ENCODE measurements at regions not wholly inside any gene's neighbourhood (a gene's known extent, or its start where the extent isn't known, plus 50 kb on each side); places are given as distances from the start of the nearest gene placed in this dataset.

DNA sequence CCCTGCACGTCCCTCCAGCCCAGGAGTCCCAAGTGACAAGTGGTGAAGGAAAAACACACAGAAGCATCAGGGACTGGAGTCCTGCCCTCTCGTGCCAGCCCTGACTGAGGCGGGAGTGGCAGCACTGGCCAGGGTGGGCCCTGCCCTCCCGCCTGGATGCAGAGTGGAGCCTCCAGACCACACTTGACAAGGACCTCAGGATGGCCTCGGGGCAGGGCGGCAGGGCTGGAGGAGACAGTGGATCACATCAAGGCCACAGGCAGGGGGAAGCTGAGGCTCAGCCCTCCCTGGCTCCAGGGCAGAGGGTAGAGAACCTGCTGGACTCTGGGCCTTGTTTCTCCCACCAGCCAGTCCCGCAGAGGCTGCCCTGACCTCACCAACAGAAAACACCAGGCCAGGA, 128.8 kb upstream of the CDH4 start:
- FAIRE-seq (no peak), DNase-seq (ENCODE audit: low read depth in 1 of 2, low spot score in 2 of 2) (no peak)
- no peaks in the 10 kb centered on the region for H3K23me2 ChIP-seq (ENCODE audit: low read depth, low read length)
- H3K56ac ChIP-seq (replicated peaks; ENCODE audit: insufficient read length, low read depth, low read length): no peak overlapping the region
- no peak overlapping the region for H2BK20ac ChIP-seq (ENCODE audit: low read length)
- no peaks in the 10 kb centered on the region for H3K9me3 ChIP-seq (ENCODE audit: insufficient read depth in 2 of 2, low read depth in 1 of 2, low read length in 1 of 2)
- no peaks in the 10 kb centered on the region for H3K36me3 ChIP-seq (ENCODE audit: control insufficient read depth in 2 of 4, insufficient read depth in 4 of 4, low read length in 3 of 4)
- no peak overlapping the region for H3K4me2 ChIP-seq (ENCODE audit: insufficient read depth in 1 of 2, low read depth in 2 of 2, low read length in 2 of 2)
- H3K27me3 ChIP-seq (replicated peaks in 1 of 4; ENCODE audit: control insufficient read depth in 3 of 4, extremely low read depth in 1 of 4, insufficient read depth in 3 of 4, low read length in 3 of 4): peaks cover 0 to 10% (median 6%) of the 10 kb centered on the region in 4 experiments; a peak in 4 of 7 replicates
- H2AK5ac ChIP-seq (ENCODE audit: low read depth, low read length): no peak overlapping the region
- no peak overlapping the region for H2BK120ac ChIP-seq (replicated peaks; ENCODE audit: low read depth, low read length)
- no peak overlapping the region for H3K14ac ChIP-seq (ENCODE audit: insufficient read length)
- H3K4me3 ChIP-seq (ENCODE audit: extremely low read depth in 1 of 4, insufficient read depth in 2 of 4, low read depth in 3 of 4, low read length in 4 of 4): no peak overlapping the region
- H3K18ac ChIP-seq (ENCODE audit: extremely low read depth, low read length): no peak overlapping the region
- no peaks in the 10 kb centered on the region for H3K79me2 ChIP-seq (ENCODE audit: control insufficient read depth in 1 of 2, insufficient read depth in 2 of 2, low read length in 2 of 2)
- ChIA-PET POLR2A (ENCODE audit: partially characterized antibody) (no interaction called here), CTCF (ENCODE audit: partially characterized antibody) (interaction anchor here (1.1 to 1.3 kb wide), 2 partner anchors 10 to 106 kb away, joined by 3 to 4 read pairs; no protein-coding TSS in a partner anchor)
- TF ChIP-seq TAF1 (IDR thresholded peaks at IDR 0.05; ENCODE audit: low read depth, low read length) (no peak), SUZ12 (IDR thresholded peaks at IDR 0.05; ENCODE audit: low read length) (no peak), TEAD4 (IDR thresholded peaks at IDR 0.05; ENCODE audit: low read depth, low read length) (no peak), CREB1 (IDR thresholded peaks at IDR 0.05) (no peak), EZH2 (IDR thresholded peaks at IDR 0.05; ENCODE audit: low read depth, low read length, severe bottlenecking) (no peak), SRF (IDR thresholded peaks at IDR 0.05; ENCODE audit: low read depth, low read length) (no peak), SIN3A (conservative IDR thresholded peaks at IDR 0.05 in 1 of 2, IDR thresholded peaks at IDR 0.05 in 1 of 2; ENCODE audit: low read depth in 1 of 2, low read length in 2 of 2) (no peak), JUND (IDR thresholded peaks at IDR 0.05; ENCODE audit: low read length) (no peak), CHD1 (IDR thresholded peaks at IDR 0.05; ENCODE audit: low read depth, low read length) (no peak), SP1 (IDR thresholded peaks at IDR 0.05; ENCODE audit: low read depth, low read length) (no peak), SIX5 (IDR thresholded peaks at IDR 0.05; ENCODE audit: low read depth, low read length) (no peak), SP4 (IDR thresholded peaks at IDR 0.05; ENCODE audit: low read length) (no peak), POU5F1 (IDR thresholded peaks at IDR 0.05; ENCODE audit: low read depth, low read length) (no peak)
- TF ChIP-seq, protein P1, sequence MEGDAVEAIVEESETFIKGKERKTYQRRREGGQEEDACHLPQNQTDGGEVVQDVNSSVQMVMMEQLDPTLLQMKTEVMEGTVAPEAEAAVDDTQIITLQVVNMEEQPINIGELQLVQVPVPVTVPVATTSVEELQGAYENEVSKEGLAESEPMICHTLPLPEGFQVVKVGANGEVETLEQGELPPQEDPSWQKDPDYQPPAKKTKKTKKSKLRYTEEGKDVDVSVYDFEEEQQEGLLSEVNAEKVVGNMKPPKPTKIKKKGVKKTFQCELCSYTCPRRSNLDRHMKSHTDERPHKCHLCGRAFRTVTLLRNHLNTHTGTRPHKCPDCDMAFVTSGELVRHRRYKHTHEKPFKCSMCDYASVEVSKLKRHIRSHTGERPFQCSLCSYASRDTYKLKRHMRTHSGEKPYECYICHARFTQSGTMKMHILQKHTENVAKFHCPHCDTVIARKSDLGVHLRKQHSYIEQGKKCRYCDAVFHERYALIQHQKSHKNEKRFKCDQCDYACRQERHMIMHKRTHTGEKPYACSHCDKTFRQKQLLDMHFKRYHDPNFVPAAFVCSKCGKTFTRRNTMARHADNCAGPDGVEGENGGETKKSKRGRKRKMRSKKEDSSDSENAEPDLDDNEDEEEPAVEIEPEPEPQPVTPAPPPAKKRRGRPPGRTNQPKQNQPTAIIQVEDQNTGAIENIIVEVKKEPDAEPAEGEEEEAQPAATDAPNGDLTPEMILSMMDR (IDR thresholded peaks at IDR 0.05; ENCODE audit: control extremely low read depth in 1 of 3, insufficient read depth in 1 of 3, low read depth in 1 of 3, low read length in 3 of 3): no peak
- no peak overlapping the region for H2AFZ ChIP-seq (ENCODE audit: low read length)
- H4K5ac ChIP-seq (ENCODE audit: insufficient read length, low read depth, low read length): no peak overlapping the region
- H4K8ac ChIP-seq (ENCODE audit: extremely low read depth, insufficient read depth, low read length): no peak overlapping the region; the same call in 1 of the 2 replicates
- peak overlapping the region; percentile 17 for H4K91ac ChIP-seq (replicated peaks; ENCODE audit: insufficient read length, low read length)
- no peak overlapping the region for H3K4ac ChIP-seq (replicated peaks; ENCODE audit: insufficient read length, low read depth, low read length)
- H2BK5ac ChIP-seq (ENCODE audit: low read depth, low read length): no peak overlapping the region
- H3K4me1 ChIP-seq (replicated peaks in 1 of 4; ENCODE audit: control insufficient read depth in 3 of 4, insufficient read depth in 4 of 4, low read length in 3 of 4): peaks cover 0 to 5% (median 0%) of the 10 kb centered on the region in 4 experiments; a peak in 1 of 7 replicates
- no peak overlapping the region for H3K9ac ChIP-seq (replicated peaks in 1 of 4; ENCODE audit: extremely low read depth in 1 of 4, low read depth in 3 of 4, low read length in 3 of 4)
- no peak overlapping the region for H3K23ac ChIP-seq (ENCODE audit: insufficient read length)
- H4K20me1 ChIP-seq (replicated peaks in 1 of 2; ENCODE audit: control insufficient read depth in 1 of 2, insufficient read depth in 2 of 2, low read length in 2 of 2): no peaks in the 10 kb centered on the region
- no peak overlapping the region for H2BK12ac ChIP-seq (ENCODE audit: low read depth, low read length)
- no peak overlapping the region for H2BK15ac ChIP-seq (ENCODE audit: low read length)
- no peak overlapping the region for H3K27ac ChIP-seq (ENCODE audit: low read depth, low read length)
- WGBS, 2 experiments (ENCODE audit: extremely low coverage in 1 of 2, insufficient coverage in 1 of 2, insufficient read length in 1 of 2, insufficient replicate concordance in 2 of 2, low coverage in 1 of 2, low lambda C conversion rate in 2 of 2, missing lambda C conversion rate in 1 of 2): 92% methylated on average over 7 of the region's 7 CpGs; no CpG with 5 or more reads in 1 of the 2 experiments
- no peaks in the 10 kb centered on the region for H3K79me1 ChIP-seq (ENCODE audit: low read depth, low read length)

Measured in H1 (cell line).